CD4-positive, alpha-beta T cell (primary cell): ENCODE measurements at regions not wholly inside any gene's neighbourhood (a gene's known extent, or its start where the extent isn't known, plus 50 kb on each side); places are given as distances from the start of the nearest gene placed in this dataset.

ENCODE experiments used
- ATAC-seq: fragments of 200-7000 bp; cut with Tn5 transposase; one replicate; pipeline ENCODE4 v1.10.0; 2022; ENCODE audit warnings: mild to moderate bottlenecking; ENCODE audit not compliant: poor library complexity
- CTCF ChIA-PET: fragments of 350-600 bp; sonication (Branson Sonifier 250); formaldehyde crosslinking; loops from one replicate; lab custom pipeline; 2021; ENCODE audit warnings: antibody characterized with exemption, inconsistent platforms; lab: Charles Lee
- POLR2A ChIA-PET: fragments of 350-600 bp; sonication (Branson Sonifier 250); formaldehyde crosslinking; loops from one replicate; lab custom pipeline; 2021; ENCODE audit warnings: antibody characterized with exemption, inconsistent platforms; lab: Charles Lee
- DNase-seq, 14 experiments: peaks; one replicate each; pipeline ENCODE4 v3.0.0-alpha.2; 2013 to 2020; ENCODE audit warnings: mixed read lengths in 2 of 14
- H3K27ac ChIP-seq, 2 donors: one replicate each; pipeline versions ENCODE4 v1.5.1 to v1.7.0; 2013; ENCODE audit warnings: low read length in 2 of 2, low read depth in 1 of 2, mild to moderate bottlenecking in 1 of 2
- H3K27me3 ChIP-seq, 2 experiments: 1 replicate in 1 of 2; 2 replicates in 1 of 2; pipeline versions ENCODE4 v1.6.1 to v1.7.0; 2013; ENCODE audit warnings: low read length in 2 of 2, control low read depth in 1 of 2, mild to moderate bottlenecking in 1 of 2, moderate library complexity in 1 of 2; ENCODE audit not compliant: insufficient read depth in 2 of 2, control insufficient read depth in 1 of 2
- H3K36me3 ChIP-seq: one replicate; pipeline ENCODE4 v1.6.1; 2013; ENCODE audit warnings: low read length, control low read depth; ENCODE audit not compliant: insufficient read depth
- H3K4me1 ChIP-seq: one replicate; pipeline ENCODE4 v1.6.1; 2013; ENCODE audit warnings: low read length, control low read depth; ENCODE audit not compliant: insufficient read depth
- H3K4me3 ChIP-seq: one replicate; pipeline ENCODE4 v1.5.1; 2013; ENCODE audit warnings: mild to moderate bottlenecking, low read length, moderate library complexity
- H3K9me3 ChIP-seq, 2 experiments: 1 replicate in 1 of 2; 2 replicates in 1 of 2; pipeline versions ENCODE4 v1.6.1 to v1.7.0; 2013; ENCODE audit warnings: low read length in 2 of 2, mild to moderate bottlenecking in 2 of 2, control low read depth in 1 of 2, moderate library complexity in 1 of 2; ENCODE audit not compliant: control insufficient read depth in 1 of 2, insufficient read depth in 1 of 2
- H3K27ac Mint-ChIP-seq: one replicate; pipeline ENCODE4 v1.8.0; 2020; ENCODE audit warnings: mixed read lengths
- H3K27me3 Mint-ChIP-seq: one replicate; pipeline ENCODE4 v1.8.0; 2021; ENCODE audit warnings: mixed read lengths
- H3K36me3 Mint-ChIP-seq: one replicate; pipeline ENCODE4 v1.8.0; 2021; ENCODE audit warnings: low read depth, mixed read lengths
- H3K4me1 Mint-ChIP-seq: one replicate; pipeline ENCODE4 v1.8.0; 2021; ENCODE audit warnings: low read depth, mixed read lengths
- H3K4me3 Mint-ChIP-seq: one replicate; pipeline ENCODE4 v1.8.0; 2020; ENCODE audit warnings: mild to moderate bottlenecking, mixed read lengths
- H3K9me3 Mint-ChIP-seq: one replicate; pipeline ENCODE4 v1.8.0; 2020; ENCODE audit warnings: mixed read lengths
- intact Hi-C, 2 experiments: fragments of 100-400 bp; cut with DNase I in 1 of 2; cut with micrococcal nuclease in 1 of 2; formaldehyde crosslinking; loops; one replicate each; pipeline versions ENCODE4 v1.15.1 to v1.9.0; 2023 to 2025; cut with DNase I, micrococcal nuclease
- TF ChIP-seq, protein P1 (sequence below): fragments of 200-600 bp; IDR thresholded peaks from one replicate; pipeline ENCODE4 v1.8.0; 2022; ENCODE audit warnings: antibody characterized with exemption, mild to moderate bottlenecking

DNA sequence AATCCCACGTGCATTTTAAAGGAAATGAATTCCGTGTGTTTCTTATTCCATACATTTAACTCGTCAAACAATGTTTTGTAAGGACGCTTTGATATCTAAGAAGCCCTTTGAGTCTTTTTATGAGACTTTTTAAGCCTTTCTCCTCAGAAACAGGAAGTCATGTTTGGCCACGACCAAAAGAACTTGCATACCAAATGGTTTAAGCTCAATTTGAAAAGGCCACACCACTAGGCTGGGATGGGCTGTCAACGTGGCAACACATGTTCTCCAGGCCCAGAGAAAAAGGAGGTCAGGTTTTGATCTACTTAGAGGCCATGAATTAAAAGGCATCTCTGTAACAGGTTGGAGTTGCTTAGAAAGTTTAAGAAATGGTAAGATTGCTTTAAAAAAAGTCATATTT lies 441.8 kb downstream of the CMPK2 start:
- Mint-ChIP-seq H3K9me3 (no peaks in the 10 kb centered on the region), H3K27me3 (no peaks in the 10 kb centered on the region), H3K36me3 (no peaks in the 10 kb centered on the region), H3K4me3 (no peak overlapping the region), H3K4me1 (no peaks in the 10 kb centered on the region), H3K27ac (no peak overlapping the region)
- H3K36me3 ChIP-seq = no peaks in the 10 kb centered on the region
- no peak overlapping the region for H3K4me3 ChIP-seq
- no peak for ATAC-seq
- H3K27ac ChIP-seq = no peak overlapping the region
- no peaks in the 10 kb centered on the region for H3K4me1 ChIP-seq
- DNase-seq = no peak
- H3K27me3 ChIP-seq = no peaks in the 10 kb centered on the region
- ChIA-PET CTCF (no interaction called here), POLR2A (no interaction called here)
- TF ChIP-seq, protein P1, sequence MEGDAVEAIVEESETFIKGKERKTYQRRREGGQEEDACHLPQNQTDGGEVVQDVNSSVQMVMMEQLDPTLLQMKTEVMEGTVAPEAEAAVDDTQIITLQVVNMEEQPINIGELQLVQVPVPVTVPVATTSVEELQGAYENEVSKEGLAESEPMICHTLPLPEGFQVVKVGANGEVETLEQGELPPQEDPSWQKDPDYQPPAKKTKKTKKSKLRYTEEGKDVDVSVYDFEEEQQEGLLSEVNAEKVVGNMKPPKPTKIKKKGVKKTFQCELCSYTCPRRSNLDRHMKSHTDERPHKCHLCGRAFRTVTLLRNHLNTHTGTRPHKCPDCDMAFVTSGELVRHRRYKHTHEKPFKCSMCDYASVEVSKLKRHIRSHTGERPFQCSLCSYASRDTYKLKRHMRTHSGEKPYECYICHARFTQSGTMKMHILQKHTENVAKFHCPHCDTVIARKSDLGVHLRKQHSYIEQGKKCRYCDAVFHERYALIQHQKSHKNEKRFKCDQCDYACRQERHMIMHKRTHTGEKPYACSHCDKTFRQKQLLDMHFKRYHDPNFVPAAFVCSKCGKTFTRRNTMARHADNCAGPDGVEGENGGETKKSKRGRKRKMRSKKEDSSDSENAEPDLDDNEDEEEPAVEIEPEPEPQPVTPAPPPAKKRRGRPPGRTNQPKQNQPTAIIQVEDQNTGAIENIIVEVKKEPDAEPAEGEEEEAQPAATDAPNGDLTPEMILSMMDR = no peak
- intact Hi-C loops = no loop called here
- H3K9me3 ChIP-seq = peaks cover 0 to 10% of the 10 kb centered on the region in 2 experiments

DNA sequence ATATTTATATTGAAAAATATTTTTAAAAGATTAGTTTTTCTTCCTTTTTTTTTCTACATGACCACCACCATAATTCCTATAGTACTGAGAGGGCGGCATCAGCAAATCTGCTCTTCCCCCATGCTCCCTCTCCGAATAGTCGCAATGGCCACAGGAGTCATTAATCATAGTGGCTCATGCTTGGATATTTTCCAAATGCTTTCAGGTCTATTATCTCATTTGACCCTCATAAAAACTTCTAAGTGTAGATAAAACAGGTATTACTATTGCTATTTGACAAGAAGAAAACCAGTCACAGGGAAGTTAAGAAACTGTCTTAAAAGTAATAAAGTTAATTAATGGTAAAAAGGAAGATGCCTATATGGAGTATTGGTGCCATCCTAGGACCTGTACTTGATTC lies 440.7 kb downstream of the CMPK2 start:
- H3K4me3 ChIP-seq = no peak overlapping the region
- DNase-seq (no peak), ATAC-seq (no peak)
- no peaks in the 10 kb centered on the region for H3K27me3 Mint-ChIP-seq
- CTCF ChIA-PET = no interaction called here
- peaks cover 0 to 8% of the 10 kb centered on the region in 2 experiments for H3K9me3 ChIP-seq
- H3K36me3 ChIP-seq = no peaks in the 10 kb centered on the region
- POLR2A ChIA-PET = no interaction called here
- intact Hi-C loops = no loop called here
- TF ChIP-seq, protein P1 = no peak
- H3K4me3 Mint-ChIP-seq = no peak overlapping the region
- no peak overlapping the region for H3K27ac Mint-ChIP-seq
- H3K4me1 Mint-ChIP-seq = no peaks in the 10 kb centered on the region
- H3K4me1 ChIP-seq = no peaks in the 10 kb centered on the region
- no peaks in the 10 kb centered on the region for H3K27me3 ChIP-seq
- H3K9me3 Mint-ChIP-seq = no peaks in the 10 kb centered on the region
- no peak overlapping the region for H3K27ac ChIP-seq
- no peaks in the 10 kb centered on the region for H3K36me3 Mint-ChIP-seq

DNA sequence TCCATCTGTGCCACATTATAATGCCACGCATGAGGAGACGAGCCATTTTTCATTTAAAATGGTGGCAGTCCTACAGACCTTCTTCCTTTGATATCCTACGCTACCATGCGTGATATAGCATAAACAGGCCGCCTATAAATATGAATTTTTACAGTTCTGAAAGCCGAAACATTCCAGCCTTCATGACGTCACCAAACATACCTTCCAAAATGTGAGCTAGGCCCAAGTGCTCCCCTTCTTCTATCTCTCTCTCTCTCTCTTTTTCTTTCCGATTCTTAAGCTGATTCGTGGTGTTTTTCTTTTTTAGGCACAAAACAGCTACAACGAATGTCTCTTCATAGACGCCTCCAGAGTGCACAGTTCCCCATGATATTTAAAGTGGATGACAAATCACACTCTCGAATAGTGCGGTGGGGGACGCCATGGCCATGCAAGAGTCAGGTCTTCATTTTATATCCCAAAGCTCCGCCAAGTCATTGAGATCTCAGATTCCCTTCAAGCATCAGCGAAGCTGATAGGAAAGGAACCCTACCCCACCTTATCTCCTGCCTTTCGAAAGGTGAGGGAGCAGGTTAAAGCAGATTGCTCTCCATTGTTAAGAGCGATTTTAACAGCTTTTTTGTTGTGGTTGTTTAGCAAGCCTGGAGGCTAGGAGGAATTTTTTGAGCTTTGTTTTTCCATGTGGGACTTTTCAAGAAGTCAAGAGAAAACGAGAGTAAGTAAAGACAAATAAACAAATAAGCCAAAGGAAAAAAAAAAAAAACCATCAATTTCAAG lies 436.3 kb downstream of the CMPK2 start:
- peaks cover 0 to 7% of the 10 kb centered on the region in 2 experiments for H3K9me3 ChIP-seq
- no peaks in the 10 kb centered on the region for H3K27me3 Mint-ChIP-seq
- H3K36me3 ChIP-seq = no peaks in the 10 kb centered on the region
- no peaks in the 10 kb centered on the region for H3K27me3 ChIP-seq
- ChIA-PET POLR2A (no interaction called here), CTCF (no interaction called here)
- no peaks in the 10 kb centered on the region for H3K36me3 Mint-ChIP-seq
- ATAC-seq (no peak), DNase-seq (no peak)
- H3K9me3 Mint-ChIP-seq = no peaks in the 10 kb centered on the region
- no peaks in the 10 kb centered on the region for H3K4me1 ChIP-seq
- TF ChIP-seq, protein P1 = no peak
- H3K27ac ChIP-seq = no peak overlapping the region
- no peak overlapping the region for H3K27ac Mint-ChIP-seq
- H3K4me3 Mint-ChIP-seq = no peak overlapping the region
- no peak overlapping the region for H3K4me3 ChIP-seq
- H3K4me1 Mint-ChIP-seq = no peaks in the 10 kb centered on the region
- intact Hi-C loops = no loop called here
